ENCODE measurements at regions not wholly inside any gene's neighbourhood (a gene's known extent, or its start where the extent isn't known, plus 50 kb on each side); places are given as distances from the start of the nearest gene placed in this dataset.

DNA sequence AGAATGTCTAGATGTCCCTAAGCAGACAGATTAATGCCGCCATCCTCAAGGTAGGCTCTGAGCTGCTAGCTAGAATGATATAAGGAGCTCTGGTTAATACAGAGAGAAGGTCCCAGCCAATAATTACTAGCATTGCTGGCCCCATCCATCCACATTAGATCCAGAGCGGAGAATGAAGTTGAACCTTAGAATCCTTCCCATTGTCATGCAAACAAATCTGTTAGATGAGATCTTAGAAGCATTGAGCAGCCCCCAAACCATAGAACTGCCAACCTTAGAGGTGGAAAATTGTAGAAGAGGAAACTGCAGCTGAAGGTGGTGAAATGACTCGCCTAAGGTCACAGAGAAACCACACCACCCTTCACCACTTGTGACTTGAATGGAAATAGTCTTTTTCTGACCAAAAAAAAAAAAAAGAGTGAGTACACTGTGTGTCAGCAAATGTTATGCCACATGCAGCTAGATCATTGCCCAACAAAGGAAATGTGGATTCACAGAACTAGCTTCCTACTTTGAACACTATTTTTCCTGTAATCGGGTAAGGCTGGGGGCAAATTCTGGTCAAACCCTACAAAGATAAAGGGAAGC lies 162.1 kb downstream of the SMIM20 start (continued):
- TF ChIP-seq, protein P1, sequence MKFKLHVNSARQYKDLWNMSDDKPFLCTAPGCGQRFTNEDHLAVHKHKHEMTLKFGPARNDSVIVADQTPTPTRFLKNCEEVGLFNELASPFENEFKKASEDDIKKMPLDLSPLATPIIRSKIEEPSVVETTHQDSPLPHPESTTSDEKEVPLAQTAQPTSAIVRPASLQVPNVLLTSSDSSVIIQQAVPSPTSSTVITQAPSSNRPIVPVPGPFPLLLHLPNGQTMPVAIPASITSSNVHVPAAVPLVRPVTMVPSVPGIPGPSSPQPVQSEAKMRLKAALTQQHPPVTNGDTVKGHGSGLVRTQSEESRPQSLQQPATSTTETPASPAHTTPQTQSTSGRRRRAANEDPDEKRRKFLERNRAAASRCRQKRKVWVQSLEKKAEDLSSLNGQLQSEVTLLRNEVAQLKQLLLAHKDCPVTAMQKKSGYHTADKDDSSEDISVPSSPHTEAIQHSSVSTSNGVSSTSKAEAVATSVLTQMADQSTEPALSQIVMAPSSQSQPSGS (IDR thresholded peaks at IDR 0.05; ENCODE audit: low read length): peak; percentile 90
- TF ChIP-seq MTA2 (IDR thresholded peaks at IDR 0.05; ENCODE audit: low read depth) (peak; percentile 70), NR2C2 (IDR thresholded peaks at IDR 0.05; ENCODE audit: borderline replicate concordance, control insufficient read depth, insufficient read length, low read depth) (no peak), IRF4 (IDR thresholded peaks at IDR 0.05; ENCODE audit: low read depth, low read length) (peak; percentile 96), HDAC2 (IDR thresholded peaks at IDR 0.05) (no peak), TAF1 (IDR thresholded peaks at IDR 0.05; ENCODE audit: borderline replicate concordance, low read depth, low read length) (no peak), SKIL (IDR thresholded peaks at IDR 0.05; ENCODE audit: low read depth, poor library complexity, severe bottlenecking) (peak; percentile 71), CREB1 (IDR thresholded peaks at IDR 0.05; ENCODE audit: low read depth) (0 out of 2 replicates have a peak, but pooled peaks have one; percentile 28), TBL1XR1 (IDR thresholded peaks at IDR 0.05; ENCODE audit: low read depth, low read length) (peak; percentile 85), CTCF (IDR thresholded peaks at IDR 0.05 in 2 of 3, conservative IDR thresholded peaks at IDR 0.05 in 1 of 3; ENCODE audit: control insufficient read depth in 2 of 3, extremely low read depth in 1 of 3, insufficient read depth in 1 of 3, low read depth in 3 of 3, low read length in 3 of 3) (no peak), JUNB (IDR thresholded peaks at IDR 0.05) (peak; percentile 93), MYC (IDR thresholded peaks at IDR 0.05; ENCODE audit: insufficient read depth, insufficient read length, insufficient replicate concordance, low read length, severe bottlenecking) (no peak), EED (IDR thresholded peaks at IDR 0.05; ENCODE audit: low read depth) (peak; percentile 89), GATAD2B (conservative IDR thresholded peaks at IDR 0.05; ENCODE audit: low read depth) (no peak), MEF2B (IDR thresholded peaks at IDR 0.05; ENCODE audit: partially characterized antibody, poor library complexity, severe bottlenecking) (peak; percentile 73)
- TF ChIP-seq, protein P2, sequence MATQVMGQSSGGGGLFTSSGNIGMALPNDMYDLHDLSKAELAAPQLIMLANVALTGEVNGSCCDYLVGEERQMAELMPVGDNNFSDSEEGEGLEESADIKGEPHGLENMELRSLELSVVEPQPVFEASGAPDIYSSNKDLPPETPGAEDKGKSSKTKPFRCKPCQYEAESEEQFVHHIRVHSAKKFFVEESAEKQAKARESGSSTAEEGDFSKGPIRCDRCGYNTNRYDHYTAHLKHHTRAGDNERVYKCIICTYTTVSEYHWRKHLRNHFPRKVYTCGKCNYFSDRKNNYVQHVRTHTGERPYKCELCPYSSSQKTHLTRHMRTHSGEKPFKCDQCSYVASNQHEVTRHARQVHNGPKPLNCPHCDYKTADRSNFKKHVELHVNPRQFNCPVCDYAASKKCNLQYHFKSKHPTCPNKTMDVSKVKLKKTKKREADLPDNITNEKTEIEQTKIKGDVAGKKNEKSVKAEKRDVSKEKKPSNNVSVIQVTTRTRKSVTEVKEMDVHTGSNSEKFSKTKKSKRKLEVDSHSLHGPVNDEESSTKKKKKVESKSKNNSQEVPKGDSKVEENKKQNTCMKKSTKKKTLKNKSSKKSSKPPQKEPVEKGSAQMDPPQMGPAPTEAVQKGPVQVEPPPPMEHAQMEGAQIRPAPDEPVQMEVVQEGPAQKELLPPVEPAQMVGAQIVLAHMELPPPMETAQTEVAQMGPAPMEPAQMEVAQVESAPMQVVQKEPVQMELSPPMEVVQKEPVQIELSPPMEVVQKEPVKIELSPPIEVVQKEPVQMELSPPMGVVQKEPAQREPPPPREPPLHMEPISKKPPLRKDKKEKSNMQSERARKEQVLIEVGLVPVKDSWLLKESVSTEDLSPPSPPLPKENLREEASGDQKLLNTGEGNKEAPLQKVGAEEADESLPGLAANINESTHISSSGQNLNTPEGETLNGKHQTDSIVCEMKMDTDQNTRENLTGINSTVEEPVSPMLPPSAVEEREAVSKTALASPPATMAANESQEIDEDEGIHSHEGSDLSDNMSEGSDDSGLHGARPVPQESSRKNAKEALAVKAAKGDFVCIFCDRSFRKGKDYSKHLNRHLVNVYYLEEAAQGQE (IDR thresholded peaks at IDR 0.05; ENCODE audit: low read depth, low read length): no peak
- TF ChIP-seq, protein P3, sequence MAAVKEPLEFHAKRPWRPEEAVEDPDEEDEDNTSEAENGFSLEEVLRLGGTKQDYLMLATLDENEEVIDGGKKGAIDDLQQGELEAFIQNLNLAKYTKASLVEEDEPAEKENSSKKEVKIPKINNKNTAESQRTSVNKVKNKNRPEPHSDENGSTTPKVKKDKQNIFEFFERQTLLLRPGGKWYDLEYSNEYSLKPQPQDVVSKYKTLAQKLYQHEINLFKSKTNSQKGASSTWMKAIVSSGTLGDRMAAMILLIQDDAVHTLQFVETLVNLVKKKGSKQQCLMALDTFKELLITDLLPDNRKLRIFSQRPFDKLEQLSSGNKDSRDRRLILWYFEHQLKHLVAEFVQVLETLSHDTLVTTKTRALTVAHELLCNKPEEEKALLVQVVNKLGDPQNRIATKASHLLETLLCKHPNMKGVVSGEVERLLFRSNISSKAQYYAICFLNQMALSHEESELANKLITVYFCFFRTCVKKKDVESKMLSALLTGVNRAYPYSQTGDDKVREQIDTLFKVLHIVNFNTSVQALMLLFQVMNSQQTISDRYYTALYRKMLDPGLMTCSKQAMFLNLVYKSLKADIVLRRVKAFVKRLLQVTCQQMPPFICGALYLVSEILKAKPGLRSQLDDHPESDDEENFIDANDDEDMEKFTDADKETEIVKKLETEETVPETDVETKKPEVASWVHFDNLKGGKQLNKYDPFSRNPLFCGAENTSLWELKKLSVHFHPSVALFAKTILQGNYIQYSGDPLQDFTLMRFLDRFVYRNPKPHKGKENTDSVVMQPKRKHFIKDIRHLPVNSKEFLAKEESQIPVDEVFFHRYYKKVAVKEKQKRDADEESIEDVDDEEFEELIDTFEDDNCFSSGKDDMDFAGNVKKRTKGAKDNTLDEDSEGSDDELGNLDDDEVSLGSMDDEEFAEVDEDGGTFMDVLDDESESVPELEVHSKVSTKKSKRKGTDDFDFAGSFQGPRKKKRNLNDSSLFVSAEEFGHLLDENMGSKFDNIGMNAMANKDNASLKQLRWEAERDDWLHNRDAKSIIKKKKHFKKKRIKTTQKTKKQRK (IDR thresholded peaks at IDR 0.05; ENCODE audit: low read depth, low read length): no peak
